ENCODE measurements at regions not wholly inside any gene's neighbourhood (a gene's known extent, or its start where the extent isn't known, plus 50 kb on each side); places are given as distances from the start of the nearest gene placed in this dataset.

- H3K23me2 ChIP-seq (ENCODE audit: insufficient read length, low read depth, low read length, poor library complexity, severe bottlenecking), result no peaks in the 10 kb centered on the region
- no peak overlapping the region for H2BK120ac ChIP-seq (ENCODE audit: low read depth, low read length, poor library complexity, severe bottlenecking)
- no peak overlapping the region for H3K9ac ChIP-seq (ENCODE audit: extremely low read depth, insufficient read length, low read length)
- no peak overlapping the region for H4K91ac ChIP-seq (ENCODE audit: insufficient read length, low read depth, low read length)
- Mint-ChIP-seq H3K4me1 (peaks cover 46 to 48% of the 10 kb centered on the region in 2 experiments), H3K4me3 (peak overlapping the region; percentile 21 to 30; a peak in 3 of 5 replicates), H3K36me3 (ENCODE audit: insufficient read depth in 1 of 3, low read depth in 3 of 3) (peaks cover 32 to 38% (median 38%) of the 10 kb centered on the region in 3 experiments), H3K27me3 (ENCODE audit: low read depth) (no peaks in the 10 kb centered on the region), H3K9me3 (peaks cover 35 to 38% of the 10 kb centered on the region in 2 experiments), H3K27ac (peak overlapping the region; percentile 54 to 92 (median 83))
- no peak overlapping the region for H3T11ph ChIP-seq (ENCODE audit: low read length)
- WGBS (ENCODE audit: extremely low coverage, insufficient read length, low lambda C conversion rate), result no CpG with 5 or more reads among the region's 5 CpGs
- no peak overlapping the region for H2BK20ac ChIP-seq (ENCODE audit: low read depth, low read length, poor library complexity, severe bottlenecking)
- no peak overlapping the region for H2BK12ac ChIP-seq (ENCODE audit: insufficient read length, low read depth, low read length)
- H2AFZ ChIP-seq (ENCODE audit: low read length), result no peak overlapping the region
- H4K20me1 ChIP-seq (ENCODE audit: control insufficient read depth, insufficient read depth, insufficient read length), result no peaks in the 10 kb centered on the region
- H2AK5ac ChIP-seq (ENCODE audit: insufficient read length, low read length), result no peak overlapping the region
- no peak overlapping the region for H2BK15ac ChIP-seq (ENCODE audit: low read depth, low read length)
- H3K9me3 ChIP-seq (ENCODE audit: control insufficient read depth, low read depth, low read length), result peaks cover 8% of the 10 kb centered on the region
- H4K8ac ChIP-seq (replicated peaks; ENCODE audit: insufficient read length, low read depth, low read length), result no peak overlapping the region
- TF ChIP-seq CTCF (conservative IDR thresholded peaks at IDR 0.05), result no peak
- H3K27me3 ChIP-seq (ENCODE audit: insufficient read depth, low read length), result no peaks in the 10 kb centered on the region
- no peak overlapping the region for H3K18ac ChIP-seq (ENCODE audit: insufficient read length, low read depth, low read length)
- H3K23ac ChIP-seq (ENCODE audit: insufficient read length, low read depth, low read length), result no peak overlapping the region
- no peak overlapping the region for H2BK5ac ChIP-seq (ENCODE audit: insufficient read length, low read length)
- peak; percentile 72 for DNase-seq
- H3K4ac ChIP-seq (ENCODE audit: low read depth, low read length), result no peak overlapping the region
- peaks cover 3% of the 10 kb centered on the region; the same call in 1 of the 2 replicates for H3K4me1 ChIP-seq (ENCODE audit: insufficient read depth, low read length)
- H3K56ac ChIP-seq (ENCODE audit: insufficient read length, low read depth, low read length), result no peak overlapping the region
- no peak overlapping the region for H3K14ac ChIP-seq (ENCODE audit: insufficient read depth, low read length)
- H3K4me2 ChIP-seq (ENCODE audit: insufficient read depth, insufficient read length, low read length), result peak overlapping the region; percentile 37
- H3K27ac ChIP-seq (ENCODE audit: insufficient read length, low read depth, low read length), result peak overlapping the region; percentile 42
- H3K79me2 ChIP-seq (ENCODE audit: insufficient read depth, low read length), result no peaks in the 10 kb centered on the region
- H4K5ac ChIP-seq (ENCODE audit: insufficient read length, low read depth, low read length), result no peak overlapping the region
- H3K79me1 ChIP-seq (ENCODE audit: insufficient read depth, low read depth, low read length, poor library complexity, severe bottlenecking), result no peaks in the 10 kb centered on the region
Observed at GRCh38 chr9:80410106-80410505, 838.3 kb downstream of the TLE4 start.

Measured in H9 (cell line).